AG10803 (cell line): ENCODE measurements at regions not wholly inside any gene's neighbourhood (a gene's known extent, or its start where the extent isn't known, plus 50 kb on each side); places are given as distances from the start of the nearest gene placed in this dataset.

Experiments
- DNase-seq: peaks from one replicate; pipeline ENCODE4 v3.0.0; 2010; ENCODE audit warnings: low read depth
- H3K4me3 ChIP-seq: 2 replicates; pipeline ENCODE4 v1.5.1; 2011; ENCODE audit warnings: mild to moderate bottlenecking, low read length, control low read depth
- CTCF ChIP-seq: conservative IDR thresholded peaks from 2 replicates; pipeline ENCODE4 v1.5.1; 2011; ENCODE audit warnings: mild to moderate bottlenecking, low read length, control low read depth, inconsistent platforms

- no peak for TF ChIP-seq CTCF
- DNase-seq = peak; percentile 72
- H3K4me3 ChIP-seq = no peak overlapping the region
Observed at GRCh38 chr12:76627346-76628135, 68.0 kb upstream of the OSBPL8 start.

DNA sequence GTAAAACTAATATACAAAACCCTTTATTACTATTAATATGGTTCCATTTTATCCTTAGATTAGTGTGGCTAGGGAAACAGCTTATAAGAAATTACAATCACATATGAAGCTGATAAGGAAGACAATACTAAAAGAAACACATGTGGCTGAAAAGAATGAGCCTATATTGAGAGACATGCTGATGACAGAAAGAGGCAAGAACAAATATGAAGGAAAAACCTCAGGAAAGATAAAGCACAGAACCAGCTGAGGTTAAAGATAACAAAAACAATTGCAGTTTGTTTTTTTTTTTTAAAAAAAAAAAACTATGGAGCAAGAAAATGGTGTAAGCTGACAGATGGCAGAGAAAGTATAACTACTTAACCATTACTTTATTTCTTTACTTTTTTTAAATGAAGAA, 69.2 kb upstream of the OSBPL8 start:
- no peak for DNase-seq
- TF ChIP-seq CTCF = no peak
- no peak overlapping the region for H3K4me3 ChIP-seq

DNA sequence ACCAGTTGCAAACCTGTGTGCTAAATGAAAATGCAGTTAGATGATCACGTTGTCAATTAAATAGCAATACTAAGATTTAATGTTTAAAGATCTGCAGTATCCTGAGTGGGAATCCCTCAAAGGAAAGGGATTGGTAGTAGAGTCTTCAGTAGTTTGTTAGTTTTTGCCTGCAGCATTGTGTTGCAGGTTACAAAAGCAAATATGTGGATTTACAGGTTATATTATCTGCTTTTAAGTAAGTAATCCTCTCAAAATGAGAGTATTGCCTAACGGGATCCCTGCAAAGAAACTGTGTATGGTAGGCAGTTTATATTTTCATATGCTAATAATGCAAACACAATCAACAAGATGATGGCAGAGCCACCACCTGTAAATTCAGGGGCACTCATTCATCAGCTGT, 72.2 kb upstream of the OSBPL8 start:
- TF ChIP-seq CTCF = no peak
- DNase-seq = no peak
- H3K4me3 ChIP-seq = no peak overlapping the region

- DNase-seq = no peak
- no peak overlapping the region for H3K4me3 ChIP-seq
- no peak for TF ChIP-seq CTCF
Observed at GRCh38 chr12:76633415-76633814, 73.8 kb upstream of the OSBPL8 start.

GRCh38 chr12:76634133-76634532, 74.6 kb upstream of the OSBPL8 start:
- H3K4me3 ChIP-seq = no peak overlapping the region
- no peak for TF ChIP-seq CTCF
- no peak for DNase-seq

DNA sequence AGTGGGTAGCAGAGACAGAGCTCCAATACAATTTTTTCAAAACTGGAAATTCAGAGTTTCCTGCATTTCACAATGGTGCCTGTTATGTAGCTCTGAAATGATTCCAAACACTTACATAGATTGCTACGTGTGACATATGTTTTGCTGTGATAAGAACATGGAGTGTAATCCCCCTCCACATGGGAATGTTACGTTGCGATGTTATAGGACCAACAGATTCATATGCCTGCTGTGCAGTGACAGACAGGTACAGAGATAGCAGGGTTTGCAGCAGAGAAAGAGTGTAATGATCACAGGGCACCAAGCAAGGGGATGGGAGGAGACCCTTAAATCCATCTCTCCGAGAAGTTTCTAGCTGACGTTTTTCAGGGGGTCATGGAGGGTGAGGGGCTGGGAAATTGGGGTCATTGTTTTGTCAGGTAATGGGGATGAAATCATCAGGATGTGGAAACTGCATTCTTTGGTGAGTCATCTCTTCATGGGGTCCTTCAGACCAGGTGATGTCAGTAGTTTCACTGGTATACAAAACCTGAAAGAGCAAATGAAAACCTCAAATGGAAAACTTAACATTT, 76.6 kb upstream of the OSBPL8 start:
- no peak overlapping the region for H3K4me3 ChIP-seq
- no peak for TF ChIP-seq CTCF
- no peak for DNase-seq

GRCh38 chr12:76637807-76638206, 78.2 kb upstream of the OSBPL8 start:
- TF ChIP-seq CTCF = no peak
- no peak overlapping the region for H3K4me3 ChIP-seq
- peak; percentile 55 for DNase-seq
